Spleen (tissue), 11 donors: ENCODE measurements at regions not wholly inside any gene's neighbourhood (a gene's known extent, or its start where the extent isn't known, plus 50 kb on each side); places are given as distances from the start of the nearest gene placed in this dataset.

Source experiments
- DNase-seq: peaks from one replicate; pipeline ENCODE4 v3.0.0-alpha.2; 2020
- H3K27ac ChIP-seq, 8 donors: fragments of 200-600 bp; sonication (generic) in 7 of 8; 1 replicate in 4 of 8; 2 replicates in 4 of 8; pipeline versions ENCODE4 v1.5.0 to v1.8.0; 2016 to 2021; ENCODE audit warnings: inconsistent platforms in 4 of 8, mild to moderate bottlenecking in 4 of 8, moderate library complexity in 1 of 8
- H3K27me3 ChIP-seq, 7 donors: fragments of 200-600 bp; sonication (generic) in 6 of 7; replicated peaks in 1 of 7; 1 replicate in 4 of 7; 2 replicates in 3 of 7; pipeline versions ENCODE4 v1.5.0 to v1.8.0; 2016 to 2021; ENCODE audit warnings: inconsistent platforms in 3 of 7, mild to moderate bottlenecking in 1 of 7
- H3K36me3 ChIP-seq, 6 donors: fragments of 200-600 bp; sonication (generic) in 5 of 6; 1 replicate in 4 of 6; 2 replicates in 2 of 6; pipeline versions ENCODE4 v1.5.0 to v1.8.0; 2016 to 2021; ENCODE audit warnings: inconsistent platforms in 2 of 6
- H3K4me1 ChIP-seq, 6 donors: fragments of 200-600 bp; sonication (generic) in 5 of 6; 1 replicate in 3 of 6; 2 replicates in 3 of 6; pipeline versions ENCODE4 v1.5.0 to v1.8.0; 2016 to 2021; ENCODE audit warnings: inconsistent platforms in 3 of 6
- H3K4me3 ChIP-seq, 8 donors: fragments of 200-600 bp; sonication (generic) in 7 of 8; 1 replicate in 4 of 8; 2 replicates in 4 of 8; pipeline versions ENCODE4 v1.5.0 to v1.8.0; 2016 to 2021; ENCODE audit warnings: inconsistent platforms in 4 of 8, mild to moderate bottlenecking in 4 of 8, moderate library complexity in 2 of 8
- H3K9me3 ChIP-seq, 8 donors: fragments of 200-600 bp; sonication (generic) in 7 of 8; 1 replicate in 4 of 8; 2 replicates in 4 of 8; pipeline versions ENCODE4 v1.5.0 to v1.8.0; 2016 to 2021; ENCODE audit warnings: inconsistent platforms in 4 of 8
- CTCF ChIP-seq, 11 experiments: fragments of 200-600 bp in 7 of 11; fragments of 450-650 bp in 4 of 11; sonication (generic) in 4 of 11; IDR thresholded peaks in 8 of 11; conservative IDR thresholded peaks in 3 of 11; 1 replicate in 7 of 11; 2 replicates in 4 of 11; pipeline versions ENCODE4 v1.4.0 to v1.8.0; 2016 to 2021; ENCODE audit warnings: antibody characterized with exemption in 11 of 11, inconsistent platforms in 4 of 11, mild to moderate bottlenecking in 1 of 11
- POLR2A ChIP-seq, 3 donors: fragments of 450-650 bp; IDR thresholded peaks; one replicate each; pipeline ENCODE4 v1.5.1; 2017; ENCODE audit warnings: antibody characterized with exemption in 3 of 3, mild to moderate bottlenecking in 1 of 3
- POLR2AphosphoS5 ChIP-seq, 3 donors: sonication (generic); formaldehyde crosslinking; IDR thresholded peaks; one replicate each; pipeline ENCODE4 v1.5.1; 2017; ENCODE audit warnings: antibody characterized with exemption in 3 of 3
- WGBS, 5 donors: extraction: QIAGEN DNeasy Blood & Tissue Kit in 3 of 5; methylation state at CpG; one replicate each; pipeline versions ENCODE4 v1.1.5 to v1.1.7; 2013 to 2018; 5-methylcytosine and 5-hydroxymethylcytosine counted together
- intact Hi-C: fragments of 100-400 bp; cut with DNase I; formaldehyde crosslinking; loops from one replicate; pipeline ENCODE4 v1.15.0; 2023; ENCODE audit warnings: low total_unique reads
- donor health status: healthy with polysubstance abuse.
- donor health status: DM: no; HTN: no; CAD: no; lungs with moderate emphysema.
- donor health status: DM: no; HTN: no; CAD: no.
- donor health status: Bipolar disorder and iron deficiency.
- donor health status: healthy.
- donor health status: DM: no; HTN: no; CAD: no.
- donor health status: DM: yes; HTN: yes; CAD: no.

GRCh38 chr21:22627911-22628310 lies 1629.7 kb downstream of the NCAM2 start:
- no peak for DNase-seq
- no peak overlapping the region for H3K27ac ChIP-seq
- no peak overlapping the region for H3K4me3 ChIP-seq
- TF ChIP-seq POLR2A (IDR thresholded peaks at IDR 0.05) = no peak
- TF ChIP-seq CTCF (IDR thresholded peaks at IDR 0.05 in 8 of 11, conservative IDR thresholded peaks at IDR 0.05 in 3 of 11) = no peak
- intact Hi-C loops = no loop called here
- H3K27me3 ChIP-seq = no peaks in the 10 kb centered on the region
- H3K9me3 ChIP-seq = peaks cover 0 to 3% (median 0%) of the 10 kb centered on the region in 8 donors
- WGBS, 5 donors = 91 to 100% (median 94%) methylated on average over 1 of the region's 1 CpG
- H3K36me3 ChIP-seq = no peaks in the 10 kb centered on the region
- no peaks in the 10 kb centered on the region for H3K4me1 ChIP-seq

- Histone ChIP-seq H3K9me3 (peaks cover 0 to 3% (median 0%) of the 10 kb centered on the region in 8 donors), H3K4me1 (no peaks in the 10 kb centered on the region), H3K27ac (no peak overlapping the region), H3K4me3 (no peak overlapping the region), H3K36me3 (no peaks in the 10 kb centered on the region), H3K27me3 (no peaks in the 10 kb centered on the region)
- TF ChIP-seq POLR2AphosphoS5 (IDR thresholded peaks at IDR 0.05) (no peak), POLR2A (IDR thresholded peaks at IDR 0.05) (no peak), CTCF (IDR thresholded peaks at IDR 0.05 in 8 of 11, conservative IDR thresholded peaks at IDR 0.05 in 3 of 11) (no peak)
- intact Hi-C loops = no loop called here
- no peak for DNase-seq
- 74 to 91% (median 83%) methylated on average over 3 of the region's 3 CpGs for WGBS, 5 donors
These were observed 1632.8 kb downstream of the NCAM2 start for GRCh38 chr21:22630953-22631465.

GRCh38 chr21:22632176-22632575 lies 1634.0 kb downstream of the NCAM2 start:
- DNase-seq = no peak
- Histone ChIP-seq H3K36me3 (no peaks in the 10 kb centered on the region), H3K4me1 (no peaks in the 10 kb centered on the region), H3K4me3 (no peak overlapping the region), H3K27me3 (no peaks in the 10 kb centered on the region), H3K27ac (no peak overlapping the region), H3K9me3 (no peaks in the 10 kb centered on the region)
- intact Hi-C loops = no loop called here
- TF ChIP-seq CTCF (IDR thresholded peaks at IDR 0.05 in 8 of 11, conservative IDR thresholded peaks at IDR 0.05 in 3 of 11) (no peak), POLR2AphosphoS5 (IDR thresholded peaks at IDR 0.05) (no peak), POLR2A (IDR thresholded peaks at IDR 0.05) (no peak)
- 16 to 27% (median 21%) methylated on average over 1 of the region's 1 CpG for WGBS, 5 donors

- no peak for DNase-seq
- Histone ChIP-seq H3K4me3 (no peak overlapping the region), H3K27ac (no peak overlapping the region), H3K36me3 (no peaks in the 10 kb centered on the region), H3K9me3 (no peaks in the 10 kb centered on the region), H3K27me3 (no peaks in the 10 kb centered on the region), H3K4me1 (no peaks in the 10 kb centered on the region)
- intact Hi-C loops = no loop called here
- 82 to 89% (median 86%) methylated on average over 3 of the region's 3 CpGs for WGBS, 5 donors
- no peak for TF ChIP-seq CTCF (IDR thresholded peaks at IDR 0.05 in 8 of 11, conservative IDR thresholded peaks at IDR 0.05 in 3 of 11)
- TF ChIP-seq POLR2AphosphoS5 (IDR thresholded peaks at IDR 0.05) = no peak
- no peak for TF ChIP-seq POLR2A (IDR thresholded peaks at IDR 0.05)
These were observed 1651.0 kb downstream of the NCAM2 start for GRCh38 chr21:22649246-22649645.
